Thoracic aorta (tissue), 2 donors: ENCODE measurements at regions not wholly inside any gene's neighbourhood (a gene's known extent, or its start where the extent isn't known, plus 50 kb on each side); places are given as distances from the start of the nearest gene placed in this dataset.

Source experiments
- ATAC-seq: fragments of 150-250 bp; one replicate; pipeline ENCODE4 v1.8.0; 2017; ENCODE audit warnings: low read depth; ENCODE audit not compliant: insufficient number of reproducible peaks, low FRiP score
- DNase-seq: peaks from one replicate; pipeline ENCODE4 v3.0.0-alpha.2; 2020; ENCODE audit warnings: low spot score
- H3K27ac ChIP-seq, 2 donors: fragments of 200-600 bp; sonication (generic); 1 replicate in 1 of 2; 2 replicates in 1 of 2; pipeline ENCODE4 v1.5.1; 2016; ENCODE audit warnings: mild to moderate bottlenecking in 2 of 2, moderate library complexity in 2 of 2
- H3K27me3 ChIP-seq: fragments of 200-600 bp; sonication (generic); replicated peaks from 2 replicates; pipeline ENCODE4 v1.6.0; 2016; ENCODE audit warnings: mild to moderate bottlenecking; ENCODE audit not compliant: insufficient read depth
- H3K36me3 ChIP-seq: fragments of 200-600 bp; sonication (generic); one replicate; pipeline ENCODE4 v1.5.1; 2016
- H3K4me1 ChIP-seq, 2 donors: fragments of 200-600 bp; sonication (generic); 1 replicate in 1 of 2; 2 replicates in 1 of 2; pipeline versions ENCODE4 v1.5.1 to v1.6.0; 2016; ENCODE audit warnings: low read depth in 2 of 2, mild to moderate bottlenecking in 1 of 2; ENCODE audit not compliant: control insufficient read depth in 1 of 2
- H3K4me3 ChIP-seq: fragments of 200-600 bp; sonication (generic); 2 replicates; pipeline ENCODE4 v1.5.1; 2016; ENCODE audit warnings: mild to moderate bottlenecking
- H3K9me3 ChIP-seq: fragments of 200-600 bp; sonication (generic); 2 replicates; pipeline ENCODE4 v1.5.1; 2016
- TF ChIP-seq, protein P1 (sequence below): fragments of 200-600 bp; sonication (generic); IDR thresholded peaks from one replicate; pipeline ENCODE4 v1.5.1; 2019; ENCODE audit warnings: antibody characterized with exemption

- Histone ChIP-seq H3K36me3 (no peaks in the 10 kb centered on the region), H3K27ac (no peak overlapping the region), H3K27me3 (no peaks in the 10 kb centered on the region), H3K4me3 (no peak overlapping the region), H3K9me3 (no peaks in the 10 kb centered on the region), H3K4me1 (no peaks in the 10 kb centered on the region)
- DNase-seq (no peak), ATAC-seq (no peak)
- TF ChIP-seq, protein P1, sequence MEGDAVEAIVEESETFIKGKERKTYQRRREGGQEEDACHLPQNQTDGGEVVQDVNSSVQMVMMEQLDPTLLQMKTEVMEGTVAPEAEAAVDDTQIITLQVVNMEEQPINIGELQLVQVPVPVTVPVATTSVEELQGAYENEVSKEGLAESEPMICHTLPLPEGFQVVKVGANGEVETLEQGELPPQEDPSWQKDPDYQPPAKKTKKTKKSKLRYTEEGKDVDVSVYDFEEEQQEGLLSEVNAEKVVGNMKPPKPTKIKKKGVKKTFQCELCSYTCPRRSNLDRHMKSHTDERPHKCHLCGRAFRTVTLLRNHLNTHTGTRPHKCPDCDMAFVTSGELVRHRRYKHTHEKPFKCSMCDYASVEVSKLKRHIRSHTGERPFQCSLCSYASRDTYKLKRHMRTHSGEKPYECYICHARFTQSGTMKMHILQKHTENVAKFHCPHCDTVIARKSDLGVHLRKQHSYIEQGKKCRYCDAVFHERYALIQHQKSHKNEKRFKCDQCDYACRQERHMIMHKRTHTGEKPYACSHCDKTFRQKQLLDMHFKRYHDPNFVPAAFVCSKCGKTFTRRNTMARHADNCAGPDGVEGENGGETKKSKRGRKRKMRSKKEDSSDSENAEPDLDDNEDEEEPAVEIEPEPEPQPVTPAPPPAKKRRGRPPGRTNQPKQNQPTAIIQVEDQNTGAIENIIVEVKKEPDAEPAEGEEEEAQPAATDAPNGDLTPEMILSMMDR: no peak
These were observed 359.1 kb downstream of the GLRX3 start for GRCh38 chr10:130495116-130495862.

DNA sequence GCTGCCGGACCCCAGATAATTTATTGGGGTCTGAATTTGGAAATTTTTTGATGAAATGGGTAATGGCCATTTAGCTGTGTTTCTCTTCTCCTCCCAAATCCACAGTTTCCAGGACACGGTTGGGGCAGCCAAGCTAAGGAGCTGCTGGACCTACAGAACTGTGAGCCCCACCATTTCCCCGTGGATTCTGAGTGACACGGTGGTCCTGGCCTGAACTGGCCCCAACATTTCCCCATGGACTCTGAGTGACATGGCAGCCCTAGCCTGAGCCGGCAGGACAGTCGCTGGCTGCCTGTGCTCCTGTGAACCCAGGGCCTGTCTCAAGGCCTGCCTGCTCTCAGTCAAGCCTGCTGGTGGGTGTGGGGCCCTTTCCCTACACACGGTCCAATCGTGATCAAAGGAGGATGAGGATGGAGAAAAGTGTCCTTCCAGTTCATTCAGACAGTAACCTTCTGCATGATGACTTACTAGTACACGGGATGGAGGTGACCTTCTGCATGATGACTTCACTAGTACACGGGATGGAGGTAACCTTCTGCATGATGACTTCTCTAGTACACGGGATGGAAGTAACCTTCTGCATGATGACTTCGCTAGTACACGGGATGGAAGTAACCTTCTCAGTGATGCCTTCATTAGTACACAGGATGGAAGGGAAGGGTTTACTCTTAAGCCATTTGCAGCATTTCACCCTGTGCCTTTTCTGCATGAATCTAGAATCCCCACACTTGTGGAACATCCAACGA is 359.9 kb downstream of the GLRX3 start:
- Histone ChIP-seq H3K27ac (no peak overlapping the region), H3K4me3 (no peak overlapping the region), H3K4me1 (no peaks in the 10 kb centered on the region), H3K36me3 (no peaks in the 10 kb centered on the region), H3K9me3 (no peaks in the 10 kb centered on the region), H3K27me3 (no peaks in the 10 kb centered on the region)
- TF ChIP-seq, protein P1: no peak
- DNase-seq: no peak
- ATAC-seq: no peak

- H3K27ac ChIP-seq: no peak overlapping the region
These were observed 361.1 kb downstream of the GLRX3 start for GRCh38 chr10:130497056-130498010.

DNA sequence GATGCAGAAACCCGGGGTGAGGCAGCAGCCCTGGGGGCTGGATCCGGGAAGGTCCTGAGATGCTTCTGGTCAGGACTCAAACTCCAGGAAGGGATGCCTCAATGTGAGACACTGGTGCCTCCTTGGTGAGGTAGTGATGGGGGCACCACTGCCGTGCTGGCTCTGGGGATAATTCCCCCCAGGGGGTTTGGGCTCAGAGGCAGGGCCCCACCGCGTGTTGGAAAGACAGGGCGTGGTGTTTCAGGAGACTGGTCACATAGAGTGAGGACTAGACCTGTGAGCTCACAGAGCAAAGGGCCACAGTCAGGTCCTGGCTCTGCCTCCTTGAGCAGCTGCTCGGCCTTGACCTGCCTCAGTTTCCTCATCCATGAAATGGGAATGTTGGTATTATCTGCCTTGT is 361.9 kb downstream of the GLRX3 start:
- no peaks in the 10 kb centered on the region for H3K4me1 ChIP-seq
- ATAC-seq: no peak
- H3K27me3 ChIP-seq: no peaks in the 10 kb centered on the region
- TF ChIP-seq, protein P1: no peak
- H3K9me3 ChIP-seq: no peaks in the 10 kb centered on the region
- H3K27ac ChIP-seq: no peak overlapping the region
- H3K4me3 ChIP-seq: no peak overlapping the region
- DNase-seq: no peak
- H3K36me3 ChIP-seq: no peaks in the 10 kb centered on the region

More at GRCh38 chr10:130497056-130498010, 361.1 kb downstream of the GLRX3 start:
- no peak for ATAC-seq
- Histone ChIP-seq H3K4me1 (no peaks in the 10 kb centered on the region), H3K27me3 (no peaks in the 10 kb centered on the region), H3K9me3 (no peaks in the 10 kb centered on the region), H3K36me3 (no peaks in the 10 kb centered on the region), H3K4me3 (no peak overlapping the region)
- TF ChIP-seq, protein P1: no peak
- DNase-seq: no peak
